HUES48 (cell line): ENCODE measurements at regions not wholly inside any gene's neighbourhood (a gene's known extent, or its start where the extent isn't known, plus 50 kb on each side); places are given as distances from the start of the nearest gene placed in this dataset.
"Not testable (repeated sequence)": the region's sequence is repeated elsewhere in the genome, so short reads cannot be mapped to it uniquely, and the experiment has no call there.

ENCODE experiments used
- H3K27ac ChIP-seq: one replicate; pipeline ENCODE4 v1.7.0; 2013; ENCODE audit warnings: low read depth, low read length, inconsistent platforms
- H3K27me3 ChIP-seq: 2 replicates; pipeline ENCODE4 v1.6.1; 2013; ENCODE audit warnings: mild to moderate bottlenecking, low read length; ENCODE audit not compliant: control insufficient read depth, insufficient read depth
- H3K36me3 ChIP-seq: 2 replicates; pipeline ENCODE4 v1.6.1; 2013; ENCODE audit warnings: low read length; ENCODE audit not compliant: control insufficient read depth, insufficient read depth
- H3K4me1 ChIP-seq: 2 replicates; pipeline ENCODE4 v1.6.1; 2013; ENCODE audit warnings: mild to moderate bottlenecking, low read length; ENCODE audit not compliant: control insufficient read depth, insufficient read depth
- H3K4me3 ChIP-seq: 2 replicates; pipeline ENCODE4 v1.5.1; 2013; ENCODE audit warnings: mild to moderate bottlenecking, low read depth, low read length
- H3K9ac ChIP-seq: 2 replicates; pipeline ENCODE4 v1.6.1; 2013; ENCODE audit warnings: mild to moderate bottlenecking, low read depth, low read length, moderate library complexity
- H3K9me3 ChIP-seq: 2 replicates; pipeline ENCODE4 v1.6.1; 2013; ENCODE audit warnings: low read length; ENCODE audit not compliant: control insufficient read depth, insufficient read depth

GRCh38 chr5:173495225-173495904, 121.1 kb downstream of the BOD1 start:
- Histone ChIP-seq H3K27ac (no peak overlapping the region), H3K9ac (no peak overlapping the region), H3K36me3 (no peaks in the 10 kb centered on the region), H3K27me3 (no peaks in the 10 kb centered on the region), H3K4me3 (no peak overlapping the region), H3K9me3 (no peaks in the 10 kb centered on the region), H3K4me1 (no peaks in the 10 kb centered on the region; the same call in 1 of the 2 replicates)

GRCh38 chr5:173494446-173494845, 122.0 kb downstream of the BOD1 start:
- no peak overlapping the region for H3K27ac ChIP-seq
- no peaks in the 10 kb centered on the region; the same call in 1 of the 2 replicates for H3K4me1 ChIP-seq
- H3K9me3 ChIP-seq = no peaks in the 10 kb centered on the region
- no peaks in the 10 kb centered on the region for H3K36me3 ChIP-seq
- H3K4me3 ChIP-seq = no peak overlapping the region
- H3K9ac ChIP-seq = no peak overlapping the region
- 0 out of 2 replicates have a peak, but pooled peaks cover 3% of the 10 kb centered on the region for H3K27me3 ChIP-seq

- Histone ChIP-seq H3K27ac (no peak overlapping the region), H3K4me1 (no peaks in the 10 kb centered on the region; the same call in 1 of the 2 replicates), H3K9ac (no peak overlapping the region), H3K27me3 (0 out of 2 replicates have a peak, but pooled peaks cover 3% of the 10 kb centered on the region), H3K4me3 (no peak overlapping the region), H3K36me3 (no peaks in the 10 kb centered on the region), H3K9me3 (no peaks in the 10 kb centered on the region)
Measured at GRCh38 chr5:173493846-173494245, 122.6 kb downstream of the BOD1 start.

GRCh38 chr5:173493040-173493439, 123.4 kb downstream of the BOD1 start:
- H3K9ac ChIP-seq = no peak overlapping the region
- H3K4me3 ChIP-seq = no peak overlapping the region
- no peak overlapping the region for H3K27ac ChIP-seq
- no peaks in the 10 kb centered on the region for H3K36me3 ChIP-seq
- no peaks in the 10 kb centered on the region for H3K4me1 ChIP-seq
- 0 out of 2 replicates have a peak, but pooled peaks cover 3% of the 10 kb centered on the region for H3K27me3 ChIP-seq
- H3K9me3 ChIP-seq = no peaks in the 10 kb centered on the region

- H3K4me3 ChIP-seq = no peak overlapping the region
- no peaks in the 10 kb centered on the region for H3K4me1 ChIP-seq
Measured at GRCh38 chr5:173490681-173491080, 125.8 kb downstream of the BOD1 start.

GRCh38 chr5:173488144-173488543, 128.3 kb downstream of the BOD1 start:
- Histone ChIP-seq H3K36me3 (no peaks in the 10 kb centered on the region), H3K9me3 (no peaks in the 10 kb centered on the region), H3K4me3 (no peak overlapping the region), H3K9ac (no peak overlapping the region), H3K27ac (no peak overlapping the region), H3K27me3 (0 out of 2 replicates have a peak, but pooled peaks cover 3% of the 10 kb centered on the region), H3K4me1 (no peaks in the 10 kb centered on the region)

More at GRCh38 chr5:173490681-173491080, 125.8 kb downstream of the BOD1 start:
- 0 out of 2 replicates have a peak, but pooled peaks cover 3% of the 10 kb centered on the region for H3K27me3 ChIP-seq
- H3K27ac ChIP-seq = no peak overlapping the region
- H3K9ac ChIP-seq = no peak overlapping the region
- no peaks in the 10 kb centered on the region for H3K36me3 ChIP-seq
- H3K9me3 ChIP-seq = no peaks in the 10 kb centered on the region

- no peaks in the 10 kb centered on the region for H3K9me3 ChIP-seq
- no peaks in the 10 kb centered on the region for H3K36me3 ChIP-seq
- no peak overlapping the region for H3K9ac ChIP-seq
- H3K27ac ChIP-seq = no peak overlapping the region
- H3K4me3 ChIP-seq = no peak overlapping the region
- H3K27me3 ChIP-seq = 0 out of 2 replicates have a peak, but pooled peaks cover 3% of the 10 kb centered on the region
- H3K4me1 ChIP-seq = no peaks in the 10 kb centered on the region
Measured at GRCh38 chr5:173487300-173487699, 129.2 kb downstream of the BOD1 start.

- Histone ChIP-seq H3K4me3 (no peak overlapping the region), H3K36me3 (no peaks in the 10 kb centered on the region), H3K9me3 (no peaks in the 10 kb centered on the region), H3K27ac (no peak overlapping the region), H3K9ac (no peak overlapping the region), H3K4me1 (no peaks in the 10 kb centered on the region), H3K27me3 (0 out of 2 replicates have a peak, but pooled peaks cover 3% of the 10 kb centered on the region)
Measured at GRCh38 chr5:173486355-173487225, 129.9 kb downstream of the BOD1 start.

GRCh38 chr5:173484569-173484968, 131.9 kb downstream of the BOD1 start:
- Histone ChIP-seq H3K9me3 (no peaks in the 10 kb centered on the region), H3K36me3 (no peaks in the 10 kb centered on the region), H3K4me3 (no peak overlapping the region), H3K27me3 (0 out of 2 replicates have a peak, but pooled peaks cover under 1% of the 10 kb centered on the region), H3K27ac (no peak overlapping the region), H3K9ac (no peak overlapping the region), H3K4me1 (no peaks in the 10 kb centered on the region)

GRCh38 chr5:173483599-173483998, 132.9 kb downstream of the BOD1 start:
- not testable (repeated sequence) for H3K27me3 ChIP-seq, H3K27ac ChIP-seq

GRCh38 chr5:173483160-173483559, 133.3 kb downstream of the BOD1 start:
- H3K4me3 ChIP-seq = no peak overlapping the region
- H3K36me3 ChIP-seq = no peaks in the 10 kb centered on the region
- no peaks in the 10 kb centered on the region for H3K9me3 ChIP-seq
- no peak overlapping the region for H3K27ac ChIP-seq
- H3K4me1 ChIP-seq = no peaks in the 10 kb centered on the region
- no peak overlapping the region for H3K9ac ChIP-seq
- H3K27me3 ChIP-seq = no peaks in the 10 kb centered on the region

More at GRCh38 chr5:173483599-173483998, 132.9 kb downstream of the BOD1 start:
- H3K9ac ChIP-seq, H3K4me3 ChIP-seq, H3K36me3 ChIP-seq, H3K4me1 ChIP-seq, H3K9me3 ChIP-seq: not testable (repeated sequence)
